CD1c-positive myeloid dendritic cell (primary cell): ENCODE measurements at regions not wholly inside any gene's neighbourhood (a gene's known extent, or its start where the extent isn't known, plus 50 kb on each side); places are given as distances from the start of the nearest gene placed in this dataset.
"Not testable (repeated sequence)": the region's sequence is repeated elsewhere in the genome, so short reads cannot be mapped to it uniquely, and the experiment has no call there.

Source experiments
- DNase-seq: peaks from one replicate; pipeline ENCODE4 v3.0.0-alpha.2; 2016; ENCODE audit errors: extremely low spot score

DNA sequence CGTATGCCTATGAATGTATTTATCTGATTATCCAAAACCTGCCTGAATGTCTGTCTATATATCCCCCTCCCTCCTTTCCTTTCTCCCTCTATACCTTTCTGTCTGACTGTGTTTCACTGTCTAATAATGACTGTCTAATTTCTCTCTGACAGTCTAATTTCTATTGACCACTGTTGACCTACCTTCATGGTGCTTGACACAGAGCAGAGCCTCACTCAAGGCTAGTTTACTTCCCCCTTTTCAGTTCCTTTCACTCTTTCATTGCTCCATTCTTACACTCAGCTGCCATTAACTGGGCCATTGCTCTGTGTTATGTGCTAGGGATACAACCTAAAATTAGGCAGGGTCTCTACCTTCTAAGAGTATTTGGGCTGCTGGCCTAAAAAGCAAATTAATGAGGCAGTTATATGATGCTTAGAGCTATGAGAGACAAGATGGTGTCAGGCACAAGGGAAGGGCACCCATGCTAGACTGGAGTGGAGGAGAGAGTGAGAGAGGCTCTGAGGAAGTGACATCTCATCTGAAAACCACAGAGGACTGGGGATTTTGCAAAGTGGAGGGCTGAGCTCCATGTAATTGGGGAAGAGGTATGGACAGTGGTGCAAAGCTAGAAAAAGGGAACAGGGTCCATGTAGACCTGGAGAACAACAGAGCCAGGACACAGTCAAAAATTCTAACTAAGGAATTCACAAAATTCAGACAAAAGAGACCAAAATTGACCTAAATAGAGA lies 348.6 kb upstream of the CHRNA7 start:
- DNase-seq = not testable (repeated sequence)

DNA sequence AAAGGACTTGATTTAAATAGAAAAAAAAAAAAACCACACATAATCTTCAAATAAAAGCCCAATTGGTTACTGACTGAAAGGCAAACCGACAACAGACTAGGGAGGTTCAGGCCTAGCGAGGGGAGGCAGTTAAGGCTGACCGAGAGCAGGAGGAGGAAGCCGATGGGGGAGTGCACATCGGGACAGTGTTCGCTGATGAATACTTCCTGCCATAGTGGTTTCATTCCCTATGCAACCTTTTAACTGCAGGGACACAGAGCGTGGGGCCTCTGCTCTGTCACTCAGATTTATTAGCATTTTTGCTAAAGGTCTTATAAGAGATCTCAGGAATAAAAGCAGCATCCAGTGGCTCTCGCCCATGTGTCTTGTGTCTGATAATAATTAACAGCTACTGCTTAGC lies 343.2 kb upstream of the CHRNA7 start:
- not testable (repeated sequence) for DNase-seq

DNA sequence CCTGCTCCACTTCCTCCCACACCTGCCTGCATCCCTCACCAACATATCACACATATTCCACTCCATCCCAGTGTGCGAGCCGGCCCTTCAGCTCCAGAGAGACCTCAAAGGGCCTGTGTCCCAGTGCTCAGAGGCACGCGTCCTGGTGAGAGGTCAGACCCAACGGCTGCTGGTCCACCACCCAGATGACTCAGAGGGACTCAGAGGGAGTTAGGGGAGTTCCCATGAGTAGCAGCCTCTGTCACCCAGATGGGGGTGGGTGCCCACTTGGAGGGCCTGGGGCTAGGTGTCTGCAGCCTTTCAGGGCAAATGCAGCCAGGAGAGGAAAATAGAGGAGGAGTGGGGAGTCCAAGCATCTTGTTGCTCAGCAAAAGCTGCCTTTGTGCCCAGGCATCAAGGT lies 333.8 kb upstream of the CHRNA7 start:
- not testable (repeated sequence) for DNase-seq

DNA sequence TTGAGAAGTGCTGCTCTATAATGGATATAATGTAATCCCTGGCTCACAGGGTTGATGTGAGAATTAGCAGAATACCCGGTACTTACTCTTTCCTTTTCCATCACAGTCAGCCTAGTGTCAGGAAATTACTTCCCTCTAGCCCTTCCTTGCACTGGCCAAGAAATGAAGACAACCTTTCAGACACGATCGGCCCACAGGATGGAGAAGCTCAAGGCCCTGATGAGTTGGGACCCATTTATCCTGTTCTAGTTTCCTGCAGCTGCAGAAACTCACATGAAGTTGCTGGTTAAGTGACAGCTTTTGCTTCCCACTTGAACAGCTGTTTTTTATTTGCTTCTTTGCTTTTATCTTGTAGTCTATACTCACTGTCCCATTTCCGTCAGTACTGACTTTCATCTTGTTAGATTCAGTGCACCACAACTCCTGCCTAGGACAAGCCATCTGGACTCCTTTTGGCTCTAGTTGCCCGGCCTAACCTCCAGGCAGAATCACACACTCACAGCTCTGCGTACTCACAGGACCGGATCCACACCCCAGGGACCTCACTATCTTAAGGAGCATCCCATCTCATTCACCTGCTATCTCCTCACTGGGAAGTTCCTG lies 325.1 kb upstream of the CHRNA7 start:
- DNase-seq = not testable (repeated sequence)

DNA sequence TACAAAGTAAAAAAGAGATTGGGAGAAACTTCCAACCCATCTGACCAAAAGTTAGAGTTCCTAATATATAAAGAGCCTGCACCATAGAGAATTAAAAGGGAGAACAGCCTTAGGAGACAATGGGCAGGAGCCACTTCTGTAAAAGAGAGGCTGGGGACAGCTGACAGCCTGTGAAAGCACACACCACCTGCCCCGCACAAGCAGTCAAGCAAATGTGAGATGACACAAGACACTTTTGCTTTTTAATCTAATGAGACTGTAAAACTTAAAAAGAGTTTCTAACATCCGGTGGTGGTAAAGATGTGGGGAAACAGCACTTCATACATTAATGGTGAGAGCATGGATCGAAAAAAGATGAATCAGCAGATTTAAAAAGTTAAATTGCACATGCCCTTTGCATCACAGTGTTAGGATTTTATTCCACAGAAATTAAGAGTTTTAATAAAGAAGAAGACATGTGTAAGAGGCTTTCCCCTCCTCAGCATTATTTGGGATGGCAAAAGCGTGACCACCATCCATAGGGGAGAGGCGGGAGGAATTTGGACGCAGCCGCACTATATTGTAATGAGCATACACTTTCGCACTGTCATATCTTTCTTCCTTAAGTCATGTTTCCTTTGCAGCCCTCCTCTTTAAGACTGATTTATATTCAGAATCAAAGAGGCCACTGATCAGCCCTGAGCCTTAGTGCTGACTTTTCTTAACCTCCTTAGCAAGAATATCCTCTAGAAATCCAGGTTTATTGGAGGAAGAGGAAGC lies 322.2 kb upstream of the CHRNA7 start:
- not testable (repeated sequence) for DNase-seq

DNA sequence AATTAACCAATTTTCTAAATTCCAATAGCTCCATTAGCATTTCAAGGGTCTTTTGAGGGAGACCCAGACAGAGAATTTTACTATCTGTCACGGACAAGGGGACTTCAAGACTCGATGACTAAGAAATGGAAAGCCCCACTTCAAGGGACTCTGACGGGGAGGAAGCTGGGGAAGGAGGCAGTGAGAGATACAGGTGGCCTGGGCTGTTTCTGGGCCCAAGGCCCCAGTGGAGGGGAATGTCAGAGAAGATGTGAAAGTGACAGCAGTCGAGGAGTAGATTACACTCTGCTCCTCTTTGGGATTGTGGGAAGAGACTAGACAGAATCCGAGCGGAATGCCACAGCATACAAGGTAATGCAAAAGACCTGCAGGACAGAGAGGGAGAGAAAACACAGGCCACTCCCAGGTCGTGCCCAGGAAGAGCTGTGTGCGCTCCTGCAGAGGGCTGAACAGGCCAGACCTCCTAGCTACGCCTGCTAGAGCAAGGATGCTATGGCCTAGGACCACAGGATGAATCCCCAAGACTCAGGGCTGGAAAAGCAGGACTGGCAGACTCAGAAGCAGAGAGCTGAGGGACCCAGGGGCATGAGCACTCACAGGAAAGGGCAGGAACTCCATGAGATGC lies 321.5 kb upstream of the CHRNA7 start:
- not testable (repeated sequence) for DNase-seq

DNA sequence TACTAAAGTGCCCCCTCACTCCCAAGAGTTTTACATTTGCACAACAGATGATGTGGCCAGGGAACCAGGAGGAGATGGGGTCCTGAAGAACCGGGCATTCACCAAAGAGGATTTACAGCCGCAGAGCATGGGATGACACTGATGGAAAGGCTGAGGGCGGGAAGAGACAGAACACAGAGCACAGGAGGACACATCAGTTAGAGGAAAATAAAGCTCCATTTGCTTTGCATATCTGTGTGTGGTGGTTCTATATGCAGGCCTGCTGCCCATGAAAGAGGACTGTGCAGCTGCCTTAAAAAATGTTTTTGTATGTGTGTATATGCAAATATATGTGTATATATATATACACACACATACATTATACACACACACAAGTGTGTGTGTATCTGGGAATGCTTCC lies 320.8 kb upstream of the CHRNA7 start:
- not testable (repeated sequence) for DNase-seq

DNA sequence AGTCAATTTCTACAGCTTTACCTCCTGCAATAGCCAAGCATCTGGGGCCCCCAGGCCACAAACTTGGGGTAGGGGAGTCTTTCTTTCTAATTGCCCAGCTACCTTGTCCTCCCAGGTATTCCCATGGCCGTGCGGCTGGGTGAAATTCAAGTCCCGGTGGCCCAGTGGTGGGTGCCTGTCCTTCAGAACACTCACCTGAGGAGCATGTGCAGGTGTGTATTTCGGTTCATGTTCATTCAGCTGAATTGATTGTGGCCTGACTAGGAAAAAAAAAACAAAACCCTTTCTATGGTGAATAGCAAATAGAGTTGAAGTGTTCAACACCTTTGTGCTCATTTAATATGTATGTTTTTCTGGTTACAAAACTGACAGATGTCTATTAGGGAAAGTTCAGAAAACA lies 319.5 kb upstream of the CHRNA7 start:
- not testable (repeated sequence) for DNase-seq

DNA sequence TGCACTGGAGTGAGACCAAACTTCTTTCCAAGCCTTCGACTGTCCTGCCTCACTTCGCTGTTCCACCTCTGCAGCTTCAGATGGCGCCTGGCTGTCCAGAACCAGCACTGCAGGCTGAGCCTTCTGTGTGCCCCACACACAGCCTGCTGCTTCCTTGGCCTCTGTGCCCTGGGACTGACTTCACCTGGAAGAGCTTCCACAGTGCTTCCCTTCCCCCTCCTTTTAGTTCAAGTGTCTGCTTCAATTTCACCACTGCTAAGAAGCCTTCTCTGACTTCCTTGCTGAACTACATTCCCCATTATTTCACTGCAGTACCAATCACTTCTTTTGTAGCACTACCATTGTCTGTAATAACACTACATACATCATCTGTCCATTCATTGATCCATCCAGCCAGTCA lies 315.1 kb upstream of the CHRNA7 start:
- not testable (repeated sequence) for DNase-seq

DNA sequence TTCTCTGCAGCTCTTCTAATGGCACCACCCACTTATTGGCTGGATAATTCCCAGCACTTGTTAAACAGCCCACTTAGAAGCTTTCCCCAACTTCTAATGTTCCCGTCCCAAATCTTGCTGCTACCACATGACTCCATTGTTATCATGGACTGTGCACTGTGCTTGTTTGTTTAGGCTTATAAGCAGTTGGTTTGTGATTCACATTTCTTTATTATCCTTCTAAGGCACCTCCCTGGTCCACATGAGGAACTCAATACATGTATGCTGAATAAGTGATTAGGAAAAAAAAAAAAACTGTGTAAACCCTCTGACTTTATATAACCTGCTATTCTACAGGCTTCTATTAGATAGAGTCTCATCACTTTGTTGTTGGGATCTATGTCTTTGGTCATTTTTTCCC lies 311.7 kb upstream of the CHRNA7 start:
- DNase-seq = not testable (repeated sequence)

DNA sequence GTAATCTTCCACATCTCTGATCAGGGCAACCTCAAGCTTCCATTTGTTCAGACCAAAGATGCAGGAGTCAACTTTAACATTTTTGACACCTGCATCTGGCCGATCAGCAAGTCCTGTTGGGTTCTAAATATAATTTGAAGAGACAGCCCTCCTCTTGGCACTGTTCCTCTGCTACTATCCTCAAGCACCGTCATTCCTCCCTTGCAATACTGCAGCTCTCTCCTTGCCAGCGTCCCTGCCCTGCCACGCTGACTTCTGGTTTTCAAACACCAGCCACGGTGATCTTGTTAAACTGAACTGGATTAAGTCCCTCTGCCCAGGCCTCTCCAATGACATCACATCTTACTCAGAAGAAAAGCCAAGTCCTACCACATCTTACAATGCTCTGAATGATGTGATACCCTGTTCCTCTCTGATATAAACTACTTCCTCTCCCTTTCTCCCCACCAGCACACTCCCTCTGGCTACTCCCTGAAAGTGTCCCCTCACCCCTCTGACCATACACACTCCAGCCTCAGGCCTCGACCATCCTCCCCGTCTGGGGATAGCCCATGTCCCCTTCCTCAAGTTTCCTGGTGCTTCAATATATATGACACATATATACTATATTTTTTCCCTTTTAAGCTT lies 310.8 kb upstream of the CHRNA7 start:
- DNase-seq = not testable (repeated sequence)

DNA sequence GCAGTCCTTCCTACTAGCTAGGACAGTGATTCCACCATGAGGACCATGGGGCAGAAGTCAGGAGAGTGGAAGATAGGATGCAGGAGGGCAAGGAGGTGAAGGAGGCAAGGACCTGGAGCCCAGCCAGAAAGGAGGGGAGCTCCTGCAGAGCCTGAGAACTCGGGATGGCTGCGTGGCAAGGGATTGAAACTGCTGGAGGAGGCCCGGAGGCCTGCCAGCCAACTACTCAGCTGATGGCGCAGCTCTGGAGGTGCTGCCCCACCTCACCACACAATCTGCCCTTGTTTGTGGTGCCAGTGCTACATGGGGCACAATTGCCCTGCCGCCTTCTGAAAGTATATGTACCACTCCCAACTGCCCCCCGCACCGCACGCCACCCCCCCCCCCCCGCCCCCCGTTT lies 307.3 kb upstream of the CHRNA7 start:
- DNase-seq = not testable (repeated sequence)

DNA sequence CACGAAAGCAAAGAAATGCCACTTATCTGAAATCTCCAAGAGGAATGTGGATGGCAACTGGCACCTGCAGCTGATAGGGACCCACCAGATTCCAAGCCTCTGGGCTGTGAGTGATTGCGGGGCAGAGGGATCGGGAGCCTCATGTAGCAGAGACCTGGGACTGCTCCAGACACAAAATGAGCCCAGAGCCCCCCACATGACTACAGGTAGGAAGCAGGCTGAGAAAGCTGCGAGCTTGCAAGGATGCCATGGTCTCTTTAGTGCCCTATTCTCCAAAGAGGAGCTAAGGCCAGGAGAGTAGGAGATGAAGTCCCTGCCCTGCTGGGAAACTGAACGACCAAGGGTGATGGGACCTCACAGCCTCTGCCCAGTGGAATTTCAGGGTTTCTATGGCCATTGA lies 305.4 kb upstream of the CHRNA7 start:
- not testable (repeated sequence) for DNase-seq

DNA sequence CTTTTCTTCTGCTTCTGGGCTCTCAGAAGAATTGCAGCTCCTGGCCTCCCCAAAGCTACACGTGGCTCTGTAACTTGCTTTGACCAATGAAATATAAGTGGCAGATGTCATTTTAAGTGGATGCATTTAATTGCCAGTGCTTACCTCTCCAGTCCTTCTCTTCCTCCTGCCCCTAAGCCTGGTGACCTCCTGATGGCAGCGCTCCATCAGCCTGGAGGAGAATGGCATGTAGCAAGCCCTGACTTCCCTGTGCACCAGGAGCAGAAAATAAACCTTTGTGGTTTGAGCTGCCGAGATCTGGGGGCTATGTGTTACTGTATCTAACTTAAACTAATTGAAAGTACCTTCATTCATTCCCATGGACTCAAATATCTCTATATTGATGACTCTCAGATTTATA lies 304.7 kb upstream of the CHRNA7 start:
- not testable (repeated sequence) for DNase-seq

DNA sequence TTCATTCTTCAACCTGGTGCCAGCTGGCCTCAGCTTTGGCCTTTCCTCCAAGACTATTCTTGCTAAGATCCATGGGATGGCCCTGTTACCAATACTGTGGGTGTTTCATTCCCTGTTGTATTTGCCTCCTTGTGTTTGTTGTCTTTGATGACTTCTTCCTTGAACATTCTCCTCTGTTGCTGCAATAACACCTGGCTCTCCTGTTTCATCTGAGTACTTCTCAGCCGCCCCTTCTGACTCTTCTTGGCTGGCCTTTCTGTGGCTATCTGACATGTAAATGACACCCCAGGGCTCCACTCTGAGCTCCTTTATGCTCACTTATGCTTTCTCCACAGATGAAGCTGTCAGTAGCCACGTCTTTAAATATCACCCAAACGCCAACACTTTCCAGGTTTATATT lies 302.7 kb upstream of the CHRNA7 start:
- no peak for DNase-seq

DNA sequence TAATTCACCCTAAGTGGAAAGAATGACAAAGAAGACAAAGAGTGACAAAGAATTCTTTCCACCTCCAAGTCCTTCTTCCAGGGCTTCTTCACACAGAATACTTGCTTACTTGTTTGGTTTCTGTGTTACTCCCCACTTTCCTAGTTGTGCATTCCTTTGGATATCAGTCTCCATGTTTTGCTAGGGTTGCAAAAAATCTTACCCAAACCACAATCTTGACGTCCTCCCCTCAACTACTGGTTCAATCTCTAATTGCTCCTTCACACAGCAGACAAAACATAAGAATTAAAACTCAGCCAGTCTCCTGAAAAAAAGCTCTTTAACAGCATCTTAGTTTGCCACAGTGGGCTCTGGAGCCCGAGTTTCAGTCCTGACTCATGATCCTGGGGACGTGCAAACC lies 297.6 kb upstream of the CHRNA7 start:
- no peak for DNase-seq

DNA sequence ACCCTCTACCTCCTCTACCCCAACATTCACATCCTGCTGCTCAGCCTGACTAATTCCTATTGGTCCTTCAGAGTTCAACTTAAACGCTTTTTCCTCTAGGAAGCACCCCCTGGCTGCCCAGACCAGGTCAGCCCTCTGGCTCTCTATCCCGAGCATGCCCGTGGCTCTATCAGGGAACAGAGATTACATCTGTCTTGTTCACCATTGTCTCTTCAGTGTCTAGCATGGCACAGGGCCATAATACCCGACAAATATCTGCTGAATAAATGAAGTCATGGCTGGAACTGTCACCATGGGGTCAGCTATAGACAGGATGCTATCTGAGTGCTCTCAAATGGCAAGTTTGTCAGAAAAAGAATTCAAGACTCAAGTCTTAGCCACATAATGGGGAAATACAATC lies 296.9 kb upstream of the CHRNA7 start:
- DNase-seq = no peak

DNA sequence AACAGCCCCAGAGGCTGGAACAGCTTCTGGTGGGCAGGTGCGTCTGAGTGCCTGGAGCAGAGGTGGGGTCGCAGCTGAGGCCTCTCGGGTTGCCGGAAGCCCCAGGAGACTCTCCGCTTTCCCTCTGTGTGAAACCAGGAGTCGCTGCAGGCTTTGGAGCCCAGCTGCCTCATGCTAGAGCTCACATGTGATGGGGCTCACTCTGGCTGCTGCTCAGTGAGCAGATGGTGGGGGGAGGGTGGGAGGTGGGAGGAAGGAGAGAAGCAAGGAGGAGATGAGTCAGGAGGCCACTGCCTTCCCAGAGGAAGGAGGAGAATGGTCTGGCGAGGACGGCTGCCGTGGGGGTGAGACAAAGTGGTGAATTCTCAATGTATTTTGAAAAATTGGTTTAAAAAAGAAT lies 290.1 kb upstream of the CHRNA7 start:
- DNase-seq = no peak

DNA sequence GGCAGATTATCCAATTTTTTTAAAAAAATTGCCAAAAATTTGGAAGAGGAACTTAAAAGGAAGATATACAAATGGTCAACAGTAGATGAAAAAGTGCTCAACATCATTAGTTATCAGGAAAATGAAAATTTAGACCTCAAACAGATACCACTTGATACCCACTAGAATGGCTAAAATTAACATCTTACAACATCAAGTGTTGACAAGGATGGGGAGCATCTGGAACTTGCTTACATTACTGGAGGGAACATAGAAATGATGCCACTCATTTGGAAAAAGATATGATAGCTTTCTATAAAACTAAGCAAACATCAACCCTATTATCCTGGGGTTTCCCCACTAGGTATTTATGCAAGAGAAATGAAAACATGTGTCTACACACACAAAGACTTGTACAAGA lies 284.5 kb upstream of the CHRNA7 start:
- DNase-seq = no peak

DNA sequence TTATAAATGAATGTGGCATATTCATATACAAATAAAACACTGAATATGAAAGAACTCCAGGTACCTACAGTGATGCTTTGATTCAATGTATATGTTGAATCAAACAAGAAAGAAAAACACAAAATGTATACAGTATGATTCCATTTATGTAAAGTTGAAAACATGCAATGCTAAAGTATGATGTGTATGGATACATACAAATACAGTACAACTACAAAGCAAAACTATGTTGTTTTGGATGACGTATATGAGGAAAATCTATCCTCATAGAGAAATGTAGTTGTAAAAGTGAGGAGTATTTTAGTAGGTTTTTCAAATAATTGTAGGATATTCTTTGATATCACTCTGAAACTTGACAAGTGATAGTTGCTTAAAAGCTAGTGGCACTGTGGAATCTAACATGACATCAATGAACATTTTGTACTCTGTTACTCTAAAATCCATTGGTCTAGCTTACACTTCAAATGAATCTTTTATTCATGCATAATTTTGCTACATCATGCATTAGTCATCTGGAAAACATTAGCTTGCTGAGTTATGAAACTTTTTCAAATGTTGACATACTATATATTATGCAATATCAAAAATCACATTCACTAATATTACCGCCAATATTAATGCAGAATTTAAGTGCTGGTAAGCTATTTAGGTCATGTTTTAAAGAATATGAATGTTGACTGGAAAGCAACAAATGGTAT lies 278.1 kb upstream of the CHRNA7 start:
- no peak for DNase-seq

DNA sequence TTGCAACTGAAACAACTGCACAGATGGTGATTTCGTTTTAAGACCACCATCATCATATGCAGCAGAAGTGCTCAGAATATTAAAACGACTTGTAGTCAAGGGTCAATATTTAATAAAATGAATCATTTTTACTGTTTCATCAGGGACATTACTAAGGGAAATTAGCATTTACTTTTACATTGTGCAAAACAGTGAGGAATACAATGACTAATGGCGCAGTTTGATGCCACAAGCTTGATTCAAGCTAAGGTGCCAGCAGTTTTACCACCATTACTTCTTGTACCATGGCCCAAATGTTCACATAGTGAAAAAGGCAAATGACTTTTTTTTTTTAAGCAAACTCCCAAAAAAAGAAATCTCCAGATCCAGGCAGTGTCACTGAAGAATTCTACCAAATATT lies 277.4 kb upstream of the CHRNA7 start:
- no peak for DNase-seq
